ENCODE measurements at regions not wholly inside any gene's neighbourhood (a gene's known extent, or its start where the extent isn't known, plus 50 kb on each side); places are given as distances from the start of the nearest gene placed in this dataset.

DNA sequence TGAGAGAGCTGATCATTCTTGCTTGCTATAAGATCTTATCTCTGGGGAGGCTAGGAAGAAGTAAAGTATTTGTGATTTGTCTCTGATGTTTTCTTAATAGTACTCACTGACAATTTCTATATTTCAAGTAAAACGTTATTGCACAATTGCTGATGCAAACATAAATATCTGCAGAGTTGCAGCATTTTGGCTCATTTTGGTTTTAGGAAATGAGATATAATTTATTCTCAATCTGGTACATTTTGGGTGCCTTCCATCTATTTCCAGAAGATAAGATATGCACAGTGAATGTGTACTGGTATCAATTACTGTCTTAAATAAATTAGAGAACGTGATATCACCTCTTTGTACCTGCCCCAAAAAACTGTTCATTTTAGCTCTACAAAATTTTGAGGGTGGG is 1431.5 kb downstream of the BRINP3 start:
- DNase-seq (no peak), ATAC-seq (ENCODE audit: poor library complexity) (no peak)
- Histone ChIP-seq H3K9me3 (ENCODE audit: control insufficient read depth in 1 of 2, insufficient read depth in 1 of 2, low read length in 2 of 2) (peaks cover 0 to 5% of the 10 kb centered on the region in 2 experiments), H3K4me3 (ENCODE audit: low read length) (no peak overlapping the region), H3K27ac (ENCODE audit: low read depth in 1 of 2, low read length in 2 of 2) (no peak overlapping the region), H3K36me3 (ENCODE audit: insufficient read depth, low read length) (no peaks in the 10 kb centered on the region), H3K4me1 (ENCODE audit: insufficient read depth, low read length) (no peaks in the 10 kb centered on the region), H3K27me3 (ENCODE audit: control insufficient read depth in 1 of 2, insufficient read depth in 2 of 2, low read length in 2 of 2) (no peaks in the 10 kb centered on the region)
- H3K36me3 Mint-ChIP-seq (ENCODE audit: low read depth) = no peaks in the 10 kb centered on the region
- H3K4me3 Mint-ChIP-seq = no peak overlapping the region
- TF ChIP-seq CTCF (IDR thresholded peaks at IDR 0.05) = no peak
- H3K27ac Mint-ChIP-seq = no peak overlapping the region
- no peaks in the 10 kb centered on the region for H3K4me1 Mint-ChIP-seq (ENCODE audit: low read depth)
- ChIA-PET CTCF (no interaction called here), POLR2A (no interaction called here)
- no peaks in the 10 kb centered on the region for H3K27me3 Mint-ChIP-seq
- H3K9me3 Mint-ChIP-seq = peaks cover 2% of the 10 kb centered on the region
- intact Hi-C loops (cut with DNase I, micrococcal nuclease) = no loop called here

DNA sequence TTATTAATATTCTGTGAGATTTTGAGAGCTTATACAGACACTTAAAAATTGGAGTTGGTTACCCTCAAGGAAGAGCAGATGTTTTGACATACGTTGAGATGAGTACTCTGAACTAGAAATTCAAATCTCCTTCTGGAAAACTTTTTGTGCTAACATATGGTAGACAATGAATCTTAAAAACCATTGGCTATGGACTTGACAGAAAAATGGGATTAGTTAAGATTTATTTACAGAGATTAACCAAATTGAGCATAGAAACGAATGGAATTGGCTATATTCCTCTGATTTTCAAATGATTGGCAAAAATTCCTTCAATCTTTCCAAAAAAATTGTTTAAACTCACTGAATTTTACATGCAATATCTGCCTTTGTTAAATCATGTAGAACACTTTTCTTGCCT is 1392.9 kb downstream of the BRINP3 start:
- Mint-ChIP-seq H3K9me3 (peaks cover 6% of the 10 kb centered on the region), H3K4me3 (no peak overlapping the region), H3K4me1 (ENCODE audit: low read depth) (no peaks in the 10 kb centered on the region), H3K36me3 (ENCODE audit: low read depth) (no peaks in the 10 kb centered on the region), H3K27ac (no peak overlapping the region), H3K27me3 (no peaks in the 10 kb centered on the region)
- Histone ChIP-seq H3K36me3 (ENCODE audit: insufficient read depth, low read length) (no peaks in the 10 kb centered on the region), H3K27ac (ENCODE audit: low read depth in 1 of 2, low read length in 2 of 2) (no peak overlapping the region), H3K4me1 (ENCODE audit: insufficient read depth, low read length) (no peaks in the 10 kb centered on the region), H3K9me3 (ENCODE audit: control insufficient read depth in 1 of 2, insufficient read depth in 1 of 2, low read length in 2 of 2) (no peaks in the 10 kb centered on the region), H3K27me3 (ENCODE audit: control insufficient read depth in 1 of 2, insufficient read depth in 2 of 2, low read length in 2 of 2) (no peaks in the 10 kb centered on the region), H3K4me3 (ENCODE audit: low read length) (no peak overlapping the region)
- ChIA-PET CTCF (no interaction called here), POLR2A (no interaction called here)
- no peak for TF ChIP-seq CTCF (IDR thresholded peaks at IDR 0.05)
- intact Hi-C loops (cut with DNase I, micrococcal nuclease) = loop anchor here in 1 of 2 experiments (10.0 kb wide), 1 partner anchor 710 kb away; no protein-coding TSS in a partner anchor
- DNase-seq = no peak
- no peak for ATAC-seq (ENCODE audit: poor library complexity)

GRCh38 chr1:189103956-189104355 is 1373.7 kb downstream of the BRINP3 start:
- H3K4me3 ChIP-seq (ENCODE audit: low read length) = no peak overlapping the region
- Mint-ChIP-seq H3K9me3 (peaks cover 7% of the 10 kb centered on the region), H3K27ac (no peak overlapping the region), H3K4me3 (no peak overlapping the region), H3K4me1 (ENCODE audit: low read depth) (no peaks in the 10 kb centered on the region), H3K36me3 (ENCODE audit: low read depth) (no peaks in the 10 kb centered on the region), H3K27me3 (no peaks in the 10 kb centered on the region)
- POLR2A ChIA-PET = no interaction called here
- no peaks in the 10 kb centered on the region for H3K36me3 ChIP-seq (ENCODE audit: insufficient read depth, low read length)
- no peaks in the 10 kb centered on the region for H3K4me1 ChIP-seq (ENCODE audit: insufficient read depth, low read length)
- H3K27me3 ChIP-seq (ENCODE audit: control insufficient read depth in 1 of 2, insufficient read depth in 2 of 2, low read length in 2 of 2) = no peaks in the 10 kb centered on the region
- CTCF ChIA-PET = no interaction called here
- intact Hi-C loops (cut with DNase I, micrococcal nuclease) = no loop called here
- no peak for TF ChIP-seq CTCF (IDR thresholded peaks at IDR 0.05)
- peaks cover 0 to 3% of the 10 kb centered on the region in 2 experiments for H3K9me3 ChIP-seq (ENCODE audit: control insufficient read depth in 1 of 2, insufficient read depth in 1 of 2, low read length in 2 of 2)
- no peak for ATAC-seq (ENCODE audit: poor library complexity)
- no peak for DNase-seq
- no peak overlapping the region for H3K27ac ChIP-seq (ENCODE audit: low read depth in 1 of 2, low read length in 2 of 2)
